Hippocampal formation (tissue), 2 donors: ENCODE measurements at regions not wholly inside any gene's neighbourhood (a gene's known extent, or its start where the extent isn't known, plus 50 kb on each side); places are given as distances from the start of the nearest gene placed in this dataset.

ENCODE experiments used
- DNase-seq, 2 donors: peaks; one replicate each; lab custom pipeline; 2025; lab: John Stamatoyannopoulos, UW

DNA sequence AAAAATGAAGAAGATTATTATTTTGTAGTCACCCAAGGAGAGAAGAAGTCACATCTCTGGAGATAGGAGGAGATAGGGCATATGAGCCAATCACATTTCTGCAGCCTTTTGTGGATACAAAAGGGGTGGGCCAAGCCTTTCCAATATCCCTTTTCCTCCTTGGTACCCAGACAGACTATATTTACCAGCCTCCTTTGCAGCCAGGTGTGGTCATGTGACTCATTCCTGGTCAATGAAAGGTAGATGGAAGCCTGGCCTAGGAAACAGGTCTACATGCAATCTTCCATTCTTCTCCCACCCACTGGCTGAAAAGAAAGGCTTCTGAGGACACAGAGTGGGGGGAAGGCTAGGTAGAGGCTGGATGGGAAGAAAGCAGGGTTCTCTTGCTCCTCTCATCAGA lies 58.1 kb upstream of the ERG start:
- DNase-seq: no peak

DNA sequence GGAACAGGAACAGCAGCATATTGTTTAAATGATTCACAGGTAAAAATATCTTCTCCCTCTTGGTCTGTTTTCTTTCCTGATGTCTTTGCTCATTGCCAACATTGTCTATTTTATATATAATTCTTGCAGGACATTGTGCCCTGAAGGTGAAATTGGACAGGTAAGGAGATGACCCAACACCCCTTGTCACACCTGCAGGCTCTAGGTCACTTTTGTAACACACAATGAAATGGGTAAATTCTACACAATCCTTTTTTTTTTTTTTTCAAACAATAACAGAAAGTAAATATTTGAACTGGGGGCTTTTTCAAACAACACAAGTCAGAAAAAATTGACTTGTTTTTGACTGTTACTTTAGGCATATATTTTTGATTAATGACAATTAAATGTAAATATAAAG lies 62.9 kb upstream of the ERG start:
- DNase-seq: no peak

DNA sequence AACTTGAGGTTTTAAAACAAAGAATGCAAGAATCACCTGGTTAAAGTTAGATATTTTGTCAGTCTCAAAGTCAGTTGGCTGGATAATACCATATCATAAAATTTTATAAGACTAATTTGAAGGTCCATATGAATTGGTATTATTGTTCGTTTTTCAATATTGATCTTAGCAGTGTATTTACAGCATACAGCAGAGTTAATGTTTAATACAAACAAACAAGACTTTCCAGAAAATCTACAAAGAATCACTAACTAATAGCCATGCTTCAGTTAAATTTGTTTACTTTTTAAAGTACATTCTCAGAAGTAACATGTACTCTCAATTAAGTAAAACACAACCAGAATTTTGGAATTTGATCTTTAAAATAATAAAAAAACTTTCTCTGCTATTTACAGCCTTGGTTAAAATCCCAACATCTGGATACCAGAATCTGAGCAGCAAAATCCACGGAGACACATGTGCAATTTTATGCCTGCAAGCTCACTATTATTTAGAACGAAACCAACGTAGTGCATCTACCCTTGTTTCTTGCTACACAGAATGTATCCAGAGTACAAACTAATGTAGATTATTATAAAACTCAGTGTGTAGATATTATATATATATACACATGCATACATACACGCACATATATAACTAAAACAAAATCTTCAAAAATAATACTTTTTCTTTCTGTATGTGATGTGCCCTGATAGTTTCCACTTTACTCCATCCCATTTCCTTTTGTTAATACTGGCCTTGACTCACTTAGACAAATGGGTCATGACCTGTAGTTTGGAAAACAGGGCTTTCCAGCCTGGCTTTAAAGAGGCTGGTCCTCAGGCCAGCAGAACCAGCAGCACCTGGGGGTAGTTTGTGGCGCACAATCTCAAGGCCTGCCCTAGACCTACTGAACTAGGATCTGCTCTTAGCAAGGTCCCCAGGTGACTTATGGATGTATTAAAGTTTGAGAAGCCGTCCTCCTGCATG lies 63.6 kb upstream of the ERG start:
- no peak for DNase-seq

DNA sequence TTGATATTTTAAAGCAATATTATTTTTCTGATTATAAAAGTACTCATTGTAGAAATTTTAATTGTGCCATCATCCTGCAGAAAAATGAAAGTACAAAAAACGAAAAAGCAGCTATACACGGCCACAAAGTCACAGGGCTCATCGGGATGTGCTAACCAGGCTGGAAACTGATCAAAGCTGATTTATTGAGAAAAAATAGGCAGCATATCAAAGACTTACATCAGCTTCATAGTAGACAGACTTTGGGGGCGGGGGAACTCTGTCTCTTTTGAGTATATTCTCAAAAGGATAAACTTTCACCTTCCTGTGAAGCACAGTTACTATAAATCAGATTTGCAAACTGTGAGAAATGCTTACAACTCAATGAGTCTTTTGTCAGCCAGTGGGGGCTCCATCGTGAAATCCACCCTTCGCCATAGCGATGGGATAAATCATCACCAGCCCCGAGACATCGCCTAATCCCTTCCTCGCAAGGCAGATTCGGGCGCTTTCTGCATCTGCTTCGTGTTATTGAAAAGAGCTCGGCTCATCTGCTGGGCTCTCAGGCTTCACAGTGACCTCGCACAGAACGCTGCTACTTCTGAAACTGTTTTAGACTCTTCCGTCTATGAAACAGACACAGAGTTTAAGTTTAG lies 69.2 kb upstream of the ERG start:
- no peak for DNase-seq

DNA sequence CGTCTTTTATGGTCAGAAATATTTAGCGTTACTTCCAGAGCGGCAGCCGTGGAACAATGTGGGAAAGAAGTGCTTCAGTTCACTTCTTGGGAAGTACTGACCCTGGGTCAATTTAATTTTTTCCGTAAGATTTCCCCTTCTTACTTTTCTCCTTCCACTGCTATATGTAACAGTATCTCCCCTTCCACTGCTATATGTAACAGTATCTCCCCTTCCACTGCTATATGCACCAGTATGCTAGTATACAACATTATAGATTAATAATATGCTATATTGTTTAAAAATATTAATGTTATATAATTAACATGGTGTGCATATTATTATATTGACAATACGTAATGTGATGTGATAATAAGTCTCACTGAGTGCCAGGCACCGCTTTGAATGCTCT lies 69.7 kb upstream of the ERG start:
- no peak for DNase-seq

DNA sequence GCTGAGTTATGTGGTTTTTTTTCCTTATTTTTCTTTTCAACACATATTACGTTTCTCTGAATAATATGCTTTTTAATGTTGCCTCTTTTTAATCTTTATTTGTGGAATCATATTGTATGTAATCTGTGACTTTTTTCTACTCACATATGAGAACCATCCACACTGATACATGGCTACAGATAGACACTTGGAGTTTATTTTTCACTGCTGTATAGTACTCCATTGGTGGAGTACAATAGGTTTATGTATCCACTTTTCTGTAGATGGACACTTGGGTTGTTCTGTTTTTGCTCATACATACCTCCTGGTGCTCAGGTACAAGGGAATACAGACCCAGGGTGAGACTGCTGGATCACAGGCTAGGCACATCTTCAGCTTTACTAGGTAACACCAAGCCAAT lies 71.5 kb upstream of the ERG start:
- no peak for DNase-seq

DNA sequence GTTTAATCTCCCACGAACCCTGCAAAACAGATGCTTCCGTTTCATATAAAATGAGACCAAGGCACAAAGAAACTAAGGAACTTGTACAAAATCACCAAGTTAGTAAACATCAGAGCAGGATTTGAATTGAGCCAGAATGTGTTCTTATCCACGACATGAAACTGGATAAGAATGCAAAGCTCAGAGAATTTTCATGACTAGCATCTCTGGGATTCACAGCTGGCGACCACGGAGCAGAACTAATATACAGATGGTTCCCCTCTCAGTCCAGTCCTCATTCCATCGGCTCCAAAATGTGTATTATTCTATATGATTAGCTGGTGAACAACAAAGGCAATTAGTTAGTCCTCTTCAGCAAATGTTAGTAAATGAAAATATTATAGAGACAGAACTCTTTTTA lies 72.3 kb upstream of the ERG start:
- no peak for DNase-seq

DNA sequence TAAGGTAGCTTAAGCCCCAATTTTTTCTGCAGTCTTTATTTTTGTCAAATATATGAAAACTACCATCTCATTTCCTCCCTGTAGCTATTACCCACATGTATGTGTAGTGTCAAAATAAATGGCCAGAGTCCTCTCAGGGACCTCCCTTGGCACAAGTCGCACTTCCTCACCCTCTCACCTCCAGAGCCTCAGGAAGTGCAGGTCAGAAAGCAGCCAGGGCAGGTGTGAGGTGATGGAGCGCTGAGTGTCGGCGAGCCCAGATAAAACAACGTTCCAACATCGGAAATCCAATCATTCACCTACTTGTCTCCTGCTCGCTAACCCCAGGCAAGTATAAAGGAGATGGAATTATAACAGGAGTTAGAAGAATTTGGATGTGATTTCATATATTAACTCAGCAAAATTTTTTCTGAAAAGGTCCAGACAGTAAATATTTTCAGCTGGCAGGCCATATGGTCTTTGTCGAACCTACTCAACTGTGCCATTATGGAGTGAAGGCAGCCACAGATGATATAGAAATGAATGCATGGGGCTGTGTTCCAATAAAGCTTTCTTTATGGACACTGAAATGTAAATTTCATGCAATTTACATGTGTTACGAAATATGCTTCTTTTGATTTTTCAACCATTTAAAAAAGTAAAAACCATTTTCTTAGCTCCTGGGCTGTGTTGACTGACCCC lies 76.8 kb upstream of the ERG start:
- DNase-seq: no peak

DNA sequence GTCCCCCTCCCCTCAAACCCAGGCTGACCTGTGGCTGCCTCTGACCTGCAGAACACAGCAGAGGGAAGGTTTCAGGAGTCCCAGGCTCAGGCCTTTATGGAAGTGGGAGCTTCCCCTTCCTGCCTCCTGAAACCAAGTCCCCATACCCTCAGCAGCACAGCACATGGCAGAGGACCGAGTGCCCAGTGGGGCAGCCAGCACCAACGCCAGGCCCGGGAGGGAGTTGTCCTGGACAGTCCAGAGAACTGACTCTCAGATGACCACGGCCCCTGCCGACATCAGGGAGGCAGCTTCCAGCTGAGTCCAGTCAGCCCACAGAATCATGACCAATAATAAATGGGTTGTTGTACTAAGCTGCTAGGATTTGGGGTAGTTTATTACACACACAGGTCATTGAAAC lies 79.6 kb upstream of the ERG start:
- DNase-seq: no peak

DNA sequence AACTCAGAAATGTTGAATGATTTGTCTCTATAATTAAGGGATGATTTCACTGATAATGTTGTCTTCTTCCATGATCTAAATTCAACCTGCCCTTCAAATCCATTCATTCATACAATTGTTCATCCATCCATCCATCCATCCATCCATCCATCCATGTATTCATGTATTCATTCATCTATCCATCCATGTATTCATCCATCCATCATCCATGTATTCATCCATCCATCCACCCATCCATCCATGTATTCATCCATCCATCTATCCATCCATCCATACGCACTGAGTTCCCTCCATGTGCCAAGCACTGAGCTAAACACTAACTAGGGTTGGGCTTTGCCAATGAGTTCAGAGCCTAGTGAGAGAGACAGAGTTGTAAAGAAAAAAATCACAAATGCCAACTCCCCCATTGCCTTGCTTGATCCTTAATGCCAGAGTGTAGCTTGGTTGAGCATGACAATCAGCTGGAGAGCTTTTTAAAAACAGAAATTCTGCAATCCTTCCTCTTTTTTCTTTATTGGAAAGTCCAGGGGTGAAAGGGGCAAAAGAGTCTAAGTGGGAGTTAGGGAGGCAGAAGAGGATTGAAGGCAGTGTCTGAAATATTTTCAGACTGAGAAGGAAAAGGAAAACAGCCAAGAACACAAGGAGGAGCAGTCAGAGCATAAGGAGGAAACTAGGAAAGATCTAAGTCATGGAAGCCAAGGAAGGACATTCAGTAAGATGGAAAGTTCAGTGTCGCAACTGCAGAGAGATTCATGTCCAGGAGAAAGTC lies 92.4 kb upstream of the ERG start:
- no peak for DNase-seq

DNA sequence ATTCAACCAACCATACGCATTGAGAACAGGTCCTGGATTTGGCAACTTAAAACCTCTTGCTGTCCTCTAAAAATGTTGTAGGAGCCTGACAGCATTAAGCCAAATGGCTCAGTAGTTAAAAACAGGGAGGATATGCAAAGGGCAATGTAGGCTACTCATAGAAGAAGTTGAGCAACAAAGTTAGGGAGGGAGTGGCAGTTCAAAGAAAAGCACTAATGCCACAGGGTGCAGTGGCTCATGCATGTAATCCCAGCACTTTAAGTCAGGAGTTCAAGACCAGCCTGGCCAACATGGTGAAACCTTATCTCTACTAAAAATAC lies 92.9 kb upstream of the ERG start:
- no peak for DNase-seq

DNA sequence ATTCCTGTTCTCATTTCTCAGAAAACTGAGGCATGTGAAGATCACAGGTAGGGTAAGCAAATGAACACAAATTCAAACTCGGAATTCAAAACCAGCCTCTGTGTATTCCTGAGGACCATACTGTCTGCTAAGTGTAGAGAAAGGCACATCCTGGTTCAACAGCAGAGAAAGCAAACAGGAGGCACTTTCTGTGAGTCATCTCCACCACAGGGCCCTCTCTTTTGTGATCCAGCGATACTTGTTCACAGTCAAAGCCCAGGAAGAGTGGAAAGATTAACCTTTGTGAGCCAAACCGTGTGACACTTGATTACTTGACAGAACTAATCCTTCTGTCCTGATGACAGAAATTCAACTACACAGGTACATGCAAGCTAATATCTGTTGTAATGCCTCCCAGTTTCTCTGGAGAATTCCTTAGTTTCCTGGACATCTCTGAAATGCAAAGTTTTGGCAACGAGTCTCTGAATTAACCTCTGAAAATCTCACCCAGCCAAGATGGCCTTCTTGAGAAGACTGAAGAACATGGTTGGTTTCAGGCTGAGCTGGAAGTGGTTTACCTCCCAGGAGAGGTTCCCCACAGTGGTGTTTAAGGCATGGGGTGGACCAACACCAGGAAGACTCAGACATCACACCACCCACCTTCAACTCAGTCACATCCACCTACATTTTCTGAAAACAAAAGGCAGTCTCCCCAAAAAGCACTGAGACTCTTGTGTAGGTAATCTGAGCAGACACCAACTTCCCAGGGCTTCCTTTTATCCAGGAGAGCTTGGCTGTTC lies 98.2 kb upstream of the ERG start:
- no peak for DNase-seq

DNA sequence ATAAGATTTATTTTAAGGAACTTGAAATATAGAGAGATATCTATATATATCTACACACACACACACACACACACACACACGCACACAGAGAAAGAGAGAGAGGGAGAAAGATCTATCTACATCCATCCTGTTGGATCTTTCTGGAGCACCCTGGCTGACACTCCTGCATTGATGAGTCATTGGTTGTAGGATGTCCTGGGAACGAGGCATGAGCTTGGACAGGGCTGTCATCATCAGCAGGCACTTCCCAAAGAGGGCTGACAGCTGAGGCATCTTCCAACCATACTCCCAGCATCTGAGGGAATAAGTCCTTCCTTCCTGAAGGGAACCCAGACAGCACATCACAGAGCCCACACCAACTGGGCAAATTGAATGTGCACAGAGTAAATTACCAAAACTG lies 99.1 kb upstream of the ERG start:
- DNase-seq: no peak

DNA sequence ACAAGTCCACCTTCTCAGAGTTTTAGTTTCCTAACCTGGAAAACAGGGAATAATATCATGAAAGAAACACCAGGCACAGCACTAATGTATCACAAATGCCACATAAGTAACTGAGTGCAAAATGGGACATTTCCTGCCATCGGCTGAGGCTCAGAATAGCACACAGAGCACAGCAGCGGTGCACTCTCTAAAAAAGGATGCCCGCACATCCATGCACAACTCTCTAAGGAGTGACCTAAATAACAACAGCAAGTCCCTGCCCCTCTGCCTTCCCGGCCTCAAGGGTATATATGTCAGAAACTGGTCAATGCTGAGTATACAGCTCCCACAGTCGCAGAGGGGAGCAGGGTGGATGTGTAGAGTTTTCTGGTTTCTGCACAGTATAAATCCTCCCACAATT lies 100.1 kb upstream of the ERG start:
- no peak for DNase-seq

DNA sequence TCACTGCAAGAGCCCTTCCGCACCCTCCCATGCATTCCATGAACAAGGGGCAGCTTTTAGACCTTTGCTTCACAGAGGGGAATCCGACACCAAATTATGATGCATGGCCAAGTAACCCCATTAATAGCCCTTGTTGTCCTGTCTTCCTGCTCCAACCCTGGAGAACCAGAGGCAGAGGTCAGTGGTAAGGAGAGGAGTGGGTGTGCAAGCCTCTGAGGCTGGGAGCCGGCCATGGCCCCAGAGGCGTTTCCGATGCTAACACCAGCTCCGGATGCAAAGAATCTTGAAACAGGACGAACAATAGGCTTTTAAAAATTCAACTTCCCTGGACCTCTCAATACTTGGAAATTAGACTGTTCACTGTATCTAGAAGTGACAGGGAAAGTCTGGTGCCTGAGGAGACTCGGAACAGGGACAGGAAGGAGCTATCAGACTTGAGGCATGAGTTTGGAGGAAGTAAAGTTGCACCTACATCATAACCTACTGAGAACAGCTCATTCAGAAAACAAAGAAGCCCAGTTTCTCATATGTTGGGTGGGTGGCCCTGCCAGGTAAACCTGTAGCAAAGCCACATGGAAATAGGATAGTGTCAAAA lies 101.2 kb upstream of the ERG start:
- no peak for DNase-seq

DNA sequence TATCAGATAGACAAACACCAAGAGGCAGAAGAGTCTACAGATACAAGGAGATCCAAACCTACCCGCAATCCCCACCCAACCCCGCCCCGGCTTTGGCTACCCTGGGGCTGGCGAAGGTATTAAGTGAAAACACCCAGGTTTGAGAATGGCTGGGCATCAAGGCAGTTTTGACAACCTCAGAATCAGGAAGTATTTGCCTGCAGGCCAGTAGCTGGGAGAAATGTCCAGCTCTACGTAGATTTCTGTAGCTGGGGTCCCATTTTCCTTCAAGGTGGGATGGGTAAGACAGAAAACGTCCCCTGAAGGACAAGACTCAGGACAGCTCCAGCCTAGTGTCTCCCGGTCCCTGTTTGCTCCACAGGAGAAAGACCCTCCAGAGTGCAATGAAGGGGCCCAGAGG lies 101.8 kb upstream of the ERG start:
- no peak for DNase-seq

DNA sequence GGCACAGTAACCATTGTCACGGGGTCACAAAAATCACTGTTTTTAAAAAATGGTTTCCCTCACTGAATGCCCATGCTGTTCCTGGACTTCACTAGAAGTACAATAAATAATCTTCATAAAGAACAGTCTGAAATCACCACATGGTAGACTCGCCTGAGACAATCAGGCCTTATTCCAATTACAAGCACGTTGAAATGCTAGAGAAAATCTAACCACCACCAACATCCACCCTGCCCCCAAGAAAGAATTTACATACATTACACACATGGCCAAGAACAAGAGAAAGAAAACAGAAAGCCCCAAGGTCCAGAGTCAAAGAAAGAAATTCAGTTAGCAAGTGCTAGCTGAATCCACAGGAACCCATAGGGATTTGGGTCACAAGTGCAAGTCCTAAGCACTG lies 107.0 kb upstream of the ERG start:
- no peak for DNase-seq

DNA sequence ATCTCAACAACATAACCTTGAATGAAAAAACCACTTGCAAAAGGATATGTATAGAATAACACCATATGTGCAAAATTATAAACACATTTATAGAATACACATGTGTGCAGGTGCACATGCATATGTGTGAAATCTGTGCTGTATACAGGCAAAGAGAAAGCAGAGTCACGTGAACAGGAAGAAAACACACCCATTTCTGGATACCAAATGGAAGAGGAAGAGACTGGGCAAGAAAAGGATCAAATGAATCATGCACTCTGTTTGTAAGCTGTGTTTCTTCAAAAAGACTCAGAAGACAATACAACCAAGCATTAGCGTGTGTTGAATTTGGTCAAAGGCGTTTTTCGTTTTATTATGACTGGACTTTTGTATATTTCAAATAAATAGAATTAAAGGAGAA lies 111.3 kb upstream of the ERG start:
- DNase-seq: no peak

DNA sequence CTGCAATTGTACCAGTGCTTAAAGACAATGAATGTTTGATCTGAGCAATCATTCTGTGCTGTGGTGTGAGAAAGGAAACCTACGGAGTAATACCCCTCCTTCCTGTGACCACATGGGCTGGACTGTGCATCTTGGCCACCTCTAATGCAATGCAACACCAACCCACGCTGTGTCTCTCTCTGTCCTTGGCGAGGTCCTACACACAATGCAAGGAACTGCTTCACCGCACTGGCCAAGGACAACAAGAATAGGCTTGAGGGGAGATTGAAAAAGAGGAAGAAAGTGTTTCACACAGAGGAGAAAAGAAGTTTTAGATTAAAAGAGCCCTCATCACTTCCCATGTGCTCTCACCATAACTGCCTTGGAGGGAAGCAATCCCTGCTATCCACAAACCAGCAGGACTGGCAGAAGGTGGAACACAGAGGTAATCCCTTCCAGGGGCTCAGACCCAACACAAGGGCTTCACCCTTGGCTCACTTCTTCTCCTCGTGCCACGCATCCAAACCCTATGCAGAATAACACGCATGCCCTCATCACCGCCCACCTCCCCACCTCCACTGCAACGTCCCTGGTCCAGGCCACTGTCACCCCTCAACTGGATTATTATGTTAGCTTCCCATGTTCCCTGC lies 112.5 kb upstream of the ERG start:
- DNase-seq: no peak

DNA sequence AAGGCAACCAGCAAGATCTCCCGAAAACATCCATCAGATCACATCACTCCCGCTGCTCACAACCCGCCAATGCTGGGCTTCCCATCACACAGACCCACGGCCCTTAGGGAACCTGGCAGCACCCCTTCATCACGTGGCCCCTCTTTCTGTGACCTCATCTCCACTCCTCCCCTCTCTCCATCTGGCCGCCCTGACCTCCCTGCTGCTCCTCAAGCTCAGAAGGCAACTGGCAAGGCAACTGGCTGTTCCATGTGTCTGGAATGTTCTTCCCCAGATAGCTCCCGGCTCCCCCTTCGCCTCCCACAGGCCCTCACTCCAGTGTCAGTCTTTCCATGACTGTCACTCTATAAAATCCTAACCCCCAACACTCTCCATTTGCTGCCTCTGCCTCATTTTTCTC lies 113.0 kb upstream of the ERG start:
- DNase-seq: no peak

DNA sequence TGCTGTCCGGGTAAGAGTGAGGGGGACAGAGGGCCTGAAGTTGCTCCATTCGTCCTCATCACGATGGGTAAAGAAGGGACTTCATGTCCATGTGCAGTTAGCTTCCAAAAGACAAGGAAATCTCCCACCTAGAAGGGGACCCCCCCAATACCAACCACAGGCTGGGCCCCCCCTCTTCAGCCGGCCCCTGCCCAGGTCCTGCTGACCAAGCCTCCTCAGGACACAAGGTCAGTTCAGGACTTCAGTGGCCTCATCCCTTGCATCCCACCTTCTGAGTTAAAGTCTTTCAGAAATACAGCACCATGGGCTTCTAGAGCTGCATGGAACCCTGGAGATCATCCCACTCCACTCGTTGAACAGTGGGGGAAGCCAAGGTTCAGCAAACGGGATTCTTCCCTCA lies 115.4 kb upstream of the ERG start:
- no peak for DNase-seq
